Activated CD4-positive, CD25-positive, alpha-beta regulatory T cell treated with anti-CD3 and anti-CD28 coated beads, Interleukin-2, amount 50 U/mL, for 16 hours (primary cell): ENCODE measurements at regions not wholly inside any gene's neighbourhood (a gene's known extent, or its start where the extent isn't known, plus 50 kb on each side); places are given as distances from the start of the nearest gene placed in this dataset.

Experiments used
- DNase-seq: peaks from one replicate; pipeline ENCODE4 v3.0.0-alpha.2; 2020; ENCODE audit warnings: low read depth, low spot score

DNA sequence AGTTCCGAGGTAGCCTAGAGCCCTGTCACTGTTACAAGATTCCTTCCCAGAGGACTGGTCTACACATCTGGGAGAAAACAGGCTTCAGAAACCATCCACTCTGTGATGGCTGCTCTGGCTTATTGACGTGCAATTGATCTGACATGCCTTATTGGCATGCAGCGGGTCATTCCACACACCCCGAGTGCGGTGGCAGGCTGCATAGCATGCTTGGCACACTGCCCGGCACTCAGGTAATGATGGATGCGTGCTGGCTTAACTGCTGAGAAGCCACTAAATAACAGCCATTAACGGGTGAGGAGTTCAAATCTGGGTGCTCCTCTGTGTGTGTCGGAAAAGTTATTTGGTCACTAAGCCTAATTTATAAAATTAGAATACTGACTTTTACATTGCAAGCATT is 67.9 kb upstream of the CDH4 start:
- DNase-seq = no peak

DNA sequence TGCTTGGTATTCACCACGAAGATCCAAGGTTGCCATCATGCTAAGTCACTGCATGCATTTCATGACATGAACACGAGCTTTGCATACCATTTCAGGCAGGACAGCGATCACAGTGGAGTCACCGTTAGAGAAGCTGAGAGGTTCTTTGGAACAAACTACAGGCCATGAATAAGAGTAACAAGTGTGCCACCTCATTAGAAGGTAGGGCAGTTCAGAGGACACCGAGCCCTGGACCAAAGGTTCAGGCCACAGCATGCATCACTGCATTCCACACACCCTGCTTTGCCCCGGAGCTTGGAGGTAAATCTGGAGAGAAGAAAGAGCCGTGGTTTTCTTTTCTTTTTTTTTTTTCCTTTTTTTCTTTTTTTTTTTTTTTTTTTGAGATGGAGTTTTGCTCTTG is 66.9 kb upstream of the CDH4 start:
- no peak for DNase-seq

DNA sequence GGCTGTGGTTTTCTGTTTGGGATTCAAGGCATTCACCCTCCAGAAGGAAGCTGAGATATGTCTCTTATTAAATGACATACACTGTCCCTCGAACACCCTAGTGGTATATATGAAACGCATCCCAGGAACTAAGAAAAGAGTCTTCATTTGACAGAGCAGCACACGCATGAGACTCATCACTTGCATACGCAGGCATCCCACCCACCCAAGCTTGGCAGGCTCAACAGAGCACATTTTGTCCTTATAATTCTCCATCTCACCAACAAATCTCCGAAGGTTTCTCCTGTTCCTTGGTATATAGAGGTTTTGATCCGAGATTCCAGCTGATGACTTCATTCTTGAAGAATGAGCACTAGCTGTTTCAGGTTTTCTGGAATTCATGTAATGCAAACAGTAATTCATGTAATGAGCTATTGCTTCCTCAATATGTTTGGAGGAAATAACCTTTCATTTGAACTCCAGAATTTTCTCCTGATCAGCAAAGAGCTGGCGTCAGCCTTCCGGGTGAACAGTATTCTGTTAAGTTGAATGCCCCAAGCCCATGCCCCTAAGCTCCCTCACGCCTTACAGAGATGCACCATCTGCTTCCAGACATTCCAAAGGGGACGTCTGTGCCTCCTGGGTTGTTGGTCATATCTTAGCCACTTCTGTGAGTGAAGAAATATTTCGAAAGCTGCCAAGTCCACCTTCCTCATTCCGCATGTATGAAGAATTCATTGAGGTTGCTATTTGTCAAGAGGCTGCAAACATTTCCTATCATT is 66.0 kb upstream of the CDH4 start:
- DNase-seq = no peak

DNA sequence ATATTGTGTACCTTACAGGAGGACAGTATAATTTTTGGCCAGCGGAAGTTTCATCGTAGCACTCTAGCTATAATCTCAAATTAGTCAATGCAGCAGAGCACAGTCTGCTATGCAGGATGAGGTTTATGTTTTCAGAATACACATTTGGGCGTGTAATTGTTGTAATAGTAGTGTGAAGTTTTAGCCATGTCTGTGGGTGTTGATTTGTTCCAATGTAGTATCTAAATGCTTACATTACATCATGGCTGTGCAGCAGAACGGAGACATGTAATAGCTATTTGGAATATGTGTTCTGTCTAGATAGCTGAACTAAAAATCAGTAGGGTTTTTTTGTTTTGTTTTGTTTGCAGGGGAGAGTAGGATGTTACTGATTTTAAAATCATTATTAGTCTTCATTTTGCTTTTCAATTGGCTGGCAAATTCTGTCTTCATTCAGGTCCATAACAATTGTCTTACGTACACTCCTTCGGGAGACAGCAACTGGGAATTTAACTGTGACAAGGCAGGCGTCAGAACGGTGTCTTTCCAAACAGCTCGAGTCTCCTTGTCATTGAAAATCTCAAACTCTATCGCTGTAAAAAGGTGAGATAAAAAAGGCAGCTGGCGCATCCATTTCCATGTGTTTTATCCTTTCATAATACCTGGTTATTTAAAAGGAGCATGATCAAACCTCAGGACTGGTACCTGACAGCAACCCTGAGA is 65.1 kb upstream of the CDH4 start:
- no peak for DNase-seq

DNA sequence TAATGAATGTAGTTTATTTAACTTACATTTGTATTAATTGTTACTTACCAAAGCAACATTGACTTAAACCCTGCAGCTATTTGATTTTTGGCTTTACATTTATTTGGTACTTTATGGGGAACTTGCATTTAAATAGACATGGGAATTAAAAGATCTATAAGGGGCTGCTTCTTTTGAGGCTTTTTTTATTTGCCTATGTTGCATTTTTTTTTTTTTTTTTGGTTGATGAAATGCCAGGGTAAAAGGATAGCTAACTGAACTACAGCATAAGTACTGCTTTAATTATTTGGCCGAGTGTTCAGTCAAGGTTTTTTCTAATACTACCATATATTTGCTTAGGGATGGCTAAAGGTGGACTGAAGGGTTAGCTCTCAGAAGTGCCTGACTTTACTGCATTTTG is 62.5 kb upstream of the CDH4 start:
- no peak for DNase-seq

DNA sequence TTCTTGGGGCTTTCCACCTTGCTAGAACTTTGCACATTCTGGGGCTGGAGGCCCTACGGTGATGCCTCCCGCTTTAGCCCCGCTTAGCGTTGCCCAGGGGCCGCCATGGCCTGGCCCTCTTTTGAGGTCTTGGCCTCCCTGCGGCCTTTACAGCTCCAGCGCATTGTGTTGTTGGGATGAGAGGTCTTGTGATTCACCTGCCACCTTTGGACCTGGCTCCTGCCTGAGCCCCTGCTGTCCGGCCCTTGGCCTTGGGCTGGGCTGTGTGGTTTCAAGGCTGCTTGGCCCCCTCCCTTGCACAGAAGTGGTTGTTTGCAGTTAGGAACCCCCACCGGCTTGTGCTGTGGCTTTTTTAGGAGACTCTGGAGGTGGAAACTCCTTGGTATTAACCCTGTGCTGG is 61.0 kb upstream of the CDH4 start:
- no peak for DNase-seq

DNA sequence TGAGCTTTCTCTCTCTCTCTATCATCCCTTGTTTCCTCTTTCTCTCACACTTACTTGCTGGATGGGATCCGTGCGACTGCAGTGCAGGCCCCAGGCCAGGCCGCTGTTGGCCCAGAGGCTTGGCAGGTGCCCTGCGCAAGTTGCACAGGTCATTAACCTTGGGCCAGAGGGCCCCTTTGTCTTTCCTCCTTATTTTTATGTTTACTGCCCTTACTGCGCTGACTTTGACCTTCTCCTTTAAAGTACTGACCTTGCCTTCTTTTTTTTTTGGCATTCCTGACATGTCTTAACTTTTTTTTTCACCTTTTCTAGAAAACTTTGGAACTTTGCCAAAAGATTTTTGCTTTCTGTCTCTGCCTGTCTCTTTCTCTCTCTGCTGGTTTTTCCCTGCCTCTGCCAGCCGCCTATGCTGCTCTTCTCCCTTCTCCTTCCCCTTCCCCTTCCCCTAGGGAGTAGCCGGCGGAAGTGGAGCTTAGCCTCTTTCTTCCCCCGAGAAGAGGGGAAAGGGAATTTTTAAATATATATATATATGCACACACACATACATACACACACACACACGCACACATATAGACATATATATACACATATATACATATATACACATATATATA is 59.6 kb upstream of the CDH4 start:
- no peak for DNase-seq

DNA sequence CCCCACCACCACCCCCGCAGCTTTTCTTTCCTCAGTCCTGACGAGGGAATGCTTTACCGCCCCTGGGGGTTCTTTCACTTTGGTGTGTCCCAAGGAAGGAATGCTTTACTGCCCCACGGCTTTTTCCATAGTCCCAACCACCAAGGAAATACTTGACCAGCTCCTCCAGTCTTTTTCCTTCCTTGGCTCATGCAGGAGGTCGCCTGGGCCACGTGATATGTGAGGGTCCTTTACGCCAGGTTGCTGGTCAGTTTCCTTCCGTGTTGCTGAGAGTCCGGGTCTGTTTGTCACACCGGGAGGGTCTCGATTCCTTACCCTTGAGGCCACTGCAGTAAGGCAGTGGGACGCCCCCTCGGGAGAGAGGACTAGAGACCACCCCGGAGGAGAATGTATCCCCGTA is 58.9 kb upstream of the CDH4 start:
- no peak for DNase-seq
